Hematopoietic multipotent progenitor cell (in vitro differentiated cells): ENCODE measurements at regions not wholly inside any gene's neighbourhood (a gene's known extent, or its start where the extent isn't known, plus 50 kb on each side); places are given as distances from the start of the nearest gene placed in this dataset.

ENCODE experiments used
- DNase-seq, 3 donors: peaks; one replicate each; pipeline ENCODE4 v3.0.0-alpha.2; 2011 to 2015; ENCODE audit warnings: low read depth in 2 of 3, low spot score in 2 of 3

- no peak for DNase-seq
These were observed 76.7 kb upstream of the RAPGEF4 start for GRCh38 chr2:172658945-172659344.

GRCh38 chr2:172662099-172662498 is 73.5 kb upstream of the RAPGEF4 start:
- DNase-seq, result no peak

- DNase-seq, result no peak
These were observed 70.9 kb upstream of the RAPGEF4 start for GRCh38 chr2:172664766-172665165.

GRCh38 chr2:172667581-172668325 is 67.9 kb upstream of the RAPGEF4 start:
- DNase-seq, result no peak

GRCh38 chr2:172671501-172671900 is 64.1 kb upstream of the RAPGEF4 start:
- DNase-seq, result no peak

GRCh38 chr2:172672114-172672513 is 63.5 kb upstream of the RAPGEF4 start:
- no peak for DNase-seq

- no peak for DNase-seq
These were observed 62.5 kb upstream of the RAPGEF4 start for GRCh38 chr2:172673056-172673683.

GRCh38 chr2:172674034-172674967 is 61.3 kb upstream of the RAPGEF4 start:
- DNase-seq, result peak in 2 of 3 donors; percentile 37 to 43

GRCh38 chr2:172674968-172675303 is 60.7 kb upstream of the RAPGEF4 start:
- no peak for DNase-seq

- no peak for DNase-seq
These were observed 58.3 kb upstream of the RAPGEF4 start for GRCh38 chr2:172677363-172677762.

GRCh38 chr2:172680436-172681068 is 55.1 kb upstream of the RAPGEF4 start:
- no peak for DNase-seq

- DNase-seq, result no peak
These were observed 50.2 kb upstream of the RAPGEF4 start for GRCh38 chr2:172685467-172685866.
